K562 (cell line): ENCODE measurements at regions not wholly inside any gene's neighbourhood (a gene's known extent, or its start where the extent isn't known, plus 50 kb on each side); places are given as distances from the start of the nearest gene placed in this dataset.
A peak's percentile ranks its signal among the peaks of the same experiment; 100 is the strongest.

Experiments used
- ATF3 ChIP-seq, 2 experiments: fragments of 450-650 bp in 1 of 2; sonication (generic) in 1 of 2; formaldehyde crosslinking in 1 of 2; IDR thresholded peaks in 1 of 2; conservative IDR thresholded peaks in 1 of 2; 2 replicates each; pipeline versions ENCODE4 v1.6.1 to v1.8.1; 2016 to 2023; ENCODE audit warnings: mild to moderate bottlenecking in 2 of 2, moderate library complexity in 2 of 2, inconsistent platforms in 1 of 2, missing genetic modification reagents in 1 of 2
- CBFA2T2 ChIP-seq: fragments of 450-650 bp; conservative IDR thresholded peaks from 2 replicates; pipeline ENCODE4 v1.6.1; 2017; ENCODE audit warnings: mild to moderate bottlenecking
- CBFA2T3 ChIP-seq: fragments of 450-650 bp; IDR thresholded peaks from 2 replicates; pipeline ENCODE4 v1.6.1; 2017
- CEBPG ChIP-seq, 3 experiments: fragments of 200-800 bp in 1 of 3; sonication (Bioruptor generic) in 1 of 3; sonication (generic) in 1 of 3; formaldehyde crosslinking in 1 of 3; IDR thresholded peaks in 2 of 3; conservative IDR thresholded peaks in 1 of 3; 2 replicates each; pipeline versions ENCODE4 v1.6.1 to v1.8.0; 2016 to 2022; ENCODE audit warnings: missing compliant biosample characterization in 2 of 3, missing genetic modification characterization in 2 of 3, mild to moderate bottlenecking in 1 of 3, missing genetic modification reagents in 1 of 3
- DLX4 ChIP-seq: fragments of 250-450 bp; sonication (Bioruptor Pico); IDR thresholded peaks from 2 replicates; pipeline ENCODE4 v1.6.1; 2021; ENCODE audit warnings: mild to moderate bottlenecking
- GTF2E2 ChIP-seq: fragments of 200-800 bp; sonication (Bioruptor generic); IDR thresholded peaks from 2 replicates; pipeline ENCODE4 v1.6.1; 2016; ENCODE audit warnings: missing genetic modification characterization, missing compliant biosample characterization
- HSF4 ChIP-seq: fragments of 250-450 bp; sonication (Bioruptor Pico); IDR thresholded peaks from 2 replicates; pipeline ENCODE4 v2.1.2; 2022; ENCODE audit warnings: mild to moderate bottlenecking, moderate library complexity, borderline replicate concordance
- IFI16 ChIP-seq: fragments of 250-450 bp; sonication (Bioruptor Pico); IDR thresholded peaks from 2 replicates; pipeline ENCODE4 v2.1.2; 2022; ENCODE audit warnings: mild to moderate bottlenecking, inconsistent platforms
- KAT8 ChIP-seq: fragments of 450-650 bp; IDR thresholded peaks from 2 replicates; pipeline ENCODE4 v1.6.1; 2016; ENCODE audit warnings: low read depth, mild to moderate bottlenecking
- KLF13 ChIP-seq: fragments of 450-650 bp; IDR thresholded peaks from 2 replicates; pipeline ENCODE4 v1.6.1; 2016; ENCODE audit warnings: missing genetic modification characterization, low read depth, mild to moderate bottlenecking, missing compliant biosample characterization, moderate library complexity, borderline replicate concordance
- L3MBTL2 ChIP-seq: fragments of 450-650 bp; IDR thresholded peaks from 2 replicates; pipeline ENCODE4 v1.6.1; 2016; ENCODE audit warnings: mild to moderate bottlenecking, moderate library complexity
- MAZ ChIP-seq, 2 experiments: fragments of 450-650 bp in 1 of 2; sonication (generic) in 1 of 2; formaldehyde crosslinking; IDR thresholded peaks in 1 of 2; conservative IDR thresholded peaks in 1 of 2; 2 replicates each; pipeline versions ENCODE4 v1.4.0 to v1.5.0; 2020; ENCODE audit warnings: mild to moderate bottlenecking in 1 of 2, missing genetic modification reagents in 1 of 2
- PTTG1 ChIP-seq: fragments of 450-650 bp; IDR thresholded peaks from 2 replicates; pipeline ENCODE4 v1.6.1; 2016; ENCODE audit warnings: low read depth, mild to moderate bottlenecking, missing genetic modification characterization, missing compliant biosample characterization
- SAFB ChIP-seq: fragments of 200-400 bp; formaldehyde crosslinking; IDR thresholded peaks from 2 replicates; pipeline ENCODE4 v1.6.1; 2017; ENCODE audit warnings: low read depth, low read length, borderline replicate concordance
- SOX6 ChIP-seq: fragments of 450-650 bp; IDR thresholded peaks from 2 replicates; pipeline ENCODE4 v1.6.1; 2014; ENCODE audit warnings: mild to moderate bottlenecking
- TAF9B ChIP-seq: fragments of 450-650 bp; IDR thresholded peaks from 2 replicates; pipeline ENCODE4 v1.6.1; 2018; ENCODE audit warnings: mild to moderate bottlenecking; ENCODE audit not compliant: partially characterized antibody
- TCF3 ChIP-seq: sonication (generic); formaldehyde crosslinking; IDR thresholded peaks from 2 replicates; pipeline ENCODE4 v1.4.0; 2020; ENCODE audit warnings: mild to moderate bottlenecking, missing genetic modification reagents
- THRA ChIP-seq: fragments of 450-650 bp; IDR thresholded peaks from 2 replicates; pipeline ENCODE4 v1.6.1; 2017; ENCODE audit warnings: mild to moderate bottlenecking, moderate library complexity
- ZC3H8 ChIP-seq: fragments of 450-650 bp; IDR thresholded peaks from 2 replicates; pipeline ENCODE4 v1.6.1; 2017
- ZKSCAN1 ChIP-seq: fragments of 150-350 bp; IDR thresholded peaks from 2 replicates; pipeline ENCODE4 v1.6.1; 2016; ENCODE audit warnings: low read depth, low read length
- ZNF277 ChIP-seq: fragments of 250-450 bp; sonication (Bioruptor Pico); IDR thresholded peaks from 2 replicates; pipeline ENCODE4 v1.8.0; 2022; ENCODE audit warnings: inconsistent platforms, mild to moderate bottlenecking, moderate library complexity, borderline replicate concordance
- ZNF655 ChIP-seq: fragments of 250-450 bp; sonication (Bioruptor Pico); IDR thresholded peaks from 2 replicates; pipeline ENCODE4 v1.5.0; 2021
- ZNF764 ChIP-seq: fragments of 250-450 bp; sonication (Bioruptor Pico); IDR thresholded peaks from 2 replicates; pipeline ENCODE4 v1.4.0; 2020; ENCODE audit warnings: low read depth, mild to moderate bottlenecking, moderate library complexity
- ZNF830 ChIP-seq: fragments of 250-450 bp; sonication (Bioruptor Pico); IDR thresholded peaks from 2 replicates; pipeline ENCODE4 v1.5.0; 2021; ENCODE audit warnings: mild to moderate bottlenecking

- TF ChIP-seq TCF3 (CRISPR knock-in tag) = no peak
- no peak for TF ChIP-seq ZNF764 (CRISPR knock-in tag)
- no peak for TF ChIP-seq GTF2E2 (tag)
- no peak for TF ChIP-seq ATF3 (IDR thresholded peaks at IDR 0.05)
- TF ChIP-seq ATF3 (CRISPR knock-in tag; conservative IDR thresholded peaks at IDR 0.05) = no peak
- no peak for TF ChIP-seq TAF9B
- no peak for TF ChIP-seq L3MBTL2
- peak; percentile 56 for TF ChIP-seq CBFA2T3
- no peak for TF ChIP-seq ZC3H8
- no peak for TF ChIP-seq ZNF830
- TF ChIP-seq SAFB = no peak
- TF ChIP-seq THRA = no peak
- TF ChIP-seq PTTG1 = no peak
- TF ChIP-seq CBFA2T2 = 0 out of 2 replicates have a peak, but pooled peaks have one; percentile 9
- TF ChIP-seq ZKSCAN1 = no peak
- peak; percentile 67 for TF ChIP-seq SOX6
- 0 out of 2 replicates have a peak, but pooled peaks have one; percentile 22 for TF ChIP-seq CEBPG (CRISPR knock-in tag; IDR thresholded peaks at IDR 0.05)
- no peak for TF ChIP-seq CEBPG (tag; conservative IDR thresholded peaks at IDR 0.05 in 1 of 2, IDR thresholded peaks at IDR 0.05 in 1 of 2)
- TF ChIP-seq IFI16 = no peak
- TF ChIP-seq DLX4 (CRISPR knock-in tag) = no peak
- TF ChIP-seq ZNF655 (CRISPR knock-in tag) = no peak
- no peak for TF ChIP-seq HSF4
- TF ChIP-seq MAZ (CRISPR knock-in tag; conservative IDR thresholded peaks at IDR 0.05 in 1 of 2, IDR thresholded peaks at IDR 0.05 in 1 of 2) = no peak
- TF ChIP-seq ZNF277 (CRISPR knock-in tag) = no peak
- TF ChIP-seq KLF13 = no peak
- no peak for TF ChIP-seq KAT8
These were observed 147.2 kb downstream of the C9orf50 start (continued) for GRCh38 chr9:129473523-129474244.
